Nucleus accumbens (tissue), 56 donors: ENCODE measurements at regions not wholly inside any gene's neighbourhood (a gene's known extent, or its start where the extent isn't known, plus 50 kb on each side); places are given as distances from the start of the nearest gene placed in this dataset.
"Not testable (repeated sequence)": the region's sequence is repeated elsewhere in the genome, so short reads cannot be mapped to it uniquely, and the experiment has no call there.

Source experiments
- DNase-seq, 56 donors: peaks; one replicate each; lab custom pipeline; 2025; lab: John Stamatoyannopoulos, UW

GRCh38 chr5:67792891-67793290 is 422.7 kb upstream of the PIK3R1 start:
- no peak for DNase-seq

DNA sequence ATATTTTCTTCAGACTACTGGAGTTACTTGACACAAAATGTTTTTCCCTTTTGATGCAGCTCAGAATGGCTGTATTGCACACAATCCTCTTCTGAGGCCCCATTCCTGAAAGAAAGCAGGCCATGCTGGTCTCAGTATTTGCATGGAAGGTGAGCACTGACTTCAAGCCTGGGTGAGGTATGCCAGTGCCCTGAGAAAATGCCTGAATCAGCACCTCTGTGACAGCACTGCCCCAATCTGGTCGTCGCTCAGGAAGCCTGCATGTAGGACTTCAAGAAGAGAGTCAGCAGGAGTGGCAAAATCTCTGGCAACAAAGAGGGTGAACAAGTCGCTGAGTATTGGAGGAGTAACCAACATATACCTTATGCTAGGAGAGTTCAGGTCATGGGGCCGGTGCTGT is 425.2 kb upstream of the PIK3R1 start:
- no peak for DNase-seq

GRCh38 chr5:67779893-67780623 is 435.5 kb upstream of the PIK3R1 start:
- DNase-seq: not testable (repeated sequence)

DNA sequence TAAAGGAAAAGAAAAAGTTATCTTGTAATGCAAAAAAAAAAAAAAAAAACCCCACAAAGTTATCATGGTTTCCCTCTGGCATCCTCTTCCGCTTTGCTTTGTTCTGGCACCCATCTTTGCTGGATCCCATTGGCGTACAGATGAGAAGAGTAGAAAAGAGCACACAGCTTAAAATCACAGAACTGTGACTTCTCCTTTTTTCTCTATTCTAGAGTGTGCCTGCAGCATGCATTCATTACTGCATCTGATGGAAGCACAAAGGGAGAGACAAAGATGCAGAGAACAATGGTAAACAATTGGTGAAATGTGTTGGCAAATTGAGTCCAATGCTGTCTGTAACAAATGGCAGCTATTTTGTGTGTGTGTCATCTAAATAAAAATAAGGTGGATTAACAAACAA is 440.8 kb upstream of the PIK3R1 start:
- peak in 1 of 56 donors; percentile 23 for DNase-seq

GRCh38 chr5:67774267-67774552 is 441.3 kb upstream of the PIK3R1 start:
- peak in 5 of 56 donors; percentile 2 to 28 (median 7) for DNase-seq

- DNase-seq: peak in 53 of 56 donors; percentile 8 to 86 (median 67)
Measured at GRCh38 chr5:67773411-67774266, 441.9 kb upstream of the PIK3R1 start.

- DNase-seq: no peak
Measured at GRCh38 chr5:67771791-67772190, 443.8 kb upstream of the PIK3R1 start.

DNA sequence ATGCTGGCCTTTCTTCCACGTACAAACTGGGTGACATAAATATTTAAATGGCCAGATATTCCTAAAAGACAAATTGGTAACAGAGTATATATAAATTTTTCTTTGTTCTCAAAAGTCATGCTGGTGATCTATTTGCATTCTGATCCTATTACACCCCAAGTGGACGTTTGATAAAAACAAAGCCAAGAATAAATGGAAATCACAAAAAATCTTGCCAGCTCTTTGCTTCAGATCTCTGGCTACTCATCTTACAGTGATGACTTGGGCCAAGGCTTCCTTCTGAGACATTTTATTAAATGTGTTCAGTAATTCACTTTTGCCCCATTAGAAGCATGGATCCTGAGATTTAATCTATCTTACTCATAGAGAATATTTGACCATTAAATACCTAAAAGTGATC is 444.3 kb upstream of the PIK3R1 start:
- no peak for DNase-seq

DNA sequence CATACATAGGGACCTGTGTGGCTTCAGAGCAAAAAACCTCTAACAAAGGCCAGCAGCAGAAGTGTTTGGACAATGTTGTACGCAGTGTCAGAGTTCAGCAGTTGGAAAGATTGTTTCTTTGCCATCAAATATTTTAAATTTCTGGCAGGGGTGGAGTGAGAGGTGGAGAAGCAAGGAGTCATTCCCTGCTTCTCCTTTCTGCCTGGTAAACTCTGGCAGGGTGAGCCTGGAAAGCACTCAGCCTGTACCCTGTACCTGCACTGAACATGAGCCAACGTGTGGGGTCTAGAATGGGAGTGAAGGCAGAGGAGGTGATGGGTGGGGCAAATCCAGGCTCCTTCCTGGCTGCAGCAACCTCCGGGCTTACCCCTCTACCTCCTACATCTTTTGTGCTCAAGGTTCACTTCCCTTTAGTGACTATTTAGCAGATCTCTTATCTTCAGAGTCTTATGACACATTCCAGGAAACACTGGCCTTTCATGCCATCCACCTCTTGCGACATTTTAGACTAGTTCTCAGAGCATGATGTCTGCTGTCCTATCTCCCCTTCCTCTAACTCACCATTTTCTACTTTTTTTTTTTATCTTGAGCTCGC is 445.0 kb upstream of the PIK3R1 start:
- no peak for DNase-seq

GRCh38 chr5:67765697-67766096 is 449.9 kb upstream of the PIK3R1 start:
- DNase-seq: no peak

DNA sequence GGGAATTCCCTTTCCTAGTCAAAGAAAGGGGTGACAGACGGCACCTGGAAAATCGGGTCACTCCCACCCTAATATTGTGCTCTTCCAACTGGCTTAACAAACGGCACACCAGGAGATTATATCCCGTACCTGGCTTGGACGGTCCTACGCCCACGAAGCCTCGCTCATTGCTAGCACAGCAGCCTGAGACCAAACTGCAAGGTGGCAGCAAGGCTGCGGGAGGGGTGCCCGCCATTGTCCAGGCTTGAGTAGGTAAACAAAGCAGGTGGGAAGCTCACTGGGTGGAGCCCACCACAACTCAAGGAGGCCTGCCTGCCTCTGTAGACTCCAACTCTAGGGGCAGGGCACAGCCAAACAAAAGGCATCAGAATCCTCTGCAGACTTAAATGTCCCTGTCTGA is 457.8 kb upstream of the PIK3R1 start:
- DNase-seq: not testable (repeated sequence)

GRCh38 chr5:67752357-67752708 is 463.2 kb upstream of the PIK3R1 start:
- DNase-seq: no peak

DNA sequence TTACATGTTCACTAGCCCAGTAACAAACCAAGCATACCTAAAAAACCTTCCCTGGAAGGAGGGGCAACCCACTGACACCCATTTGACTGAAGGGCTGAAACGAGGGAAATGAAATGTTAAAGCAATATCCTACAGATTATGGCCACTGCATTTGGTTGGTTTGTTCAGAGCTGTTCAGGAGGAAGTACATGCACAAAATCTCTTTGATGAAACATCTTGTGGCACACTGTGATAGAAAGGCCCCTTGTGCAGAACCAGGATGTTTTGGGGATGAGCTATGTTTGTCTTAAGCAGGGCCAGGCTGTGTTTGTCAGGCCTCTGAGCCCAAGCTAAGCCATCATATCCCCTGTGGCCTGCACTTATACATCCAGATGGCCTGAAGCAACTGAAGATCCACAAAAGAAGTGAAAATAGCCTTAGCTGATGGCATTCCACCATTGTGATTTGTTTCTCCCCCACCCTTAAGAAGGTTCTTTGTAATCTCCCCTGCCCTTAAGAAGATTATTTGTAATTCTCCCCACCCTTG is 467.3 kb upstream of the PIK3R1 start:
- no peak for DNase-seq

DNA sequence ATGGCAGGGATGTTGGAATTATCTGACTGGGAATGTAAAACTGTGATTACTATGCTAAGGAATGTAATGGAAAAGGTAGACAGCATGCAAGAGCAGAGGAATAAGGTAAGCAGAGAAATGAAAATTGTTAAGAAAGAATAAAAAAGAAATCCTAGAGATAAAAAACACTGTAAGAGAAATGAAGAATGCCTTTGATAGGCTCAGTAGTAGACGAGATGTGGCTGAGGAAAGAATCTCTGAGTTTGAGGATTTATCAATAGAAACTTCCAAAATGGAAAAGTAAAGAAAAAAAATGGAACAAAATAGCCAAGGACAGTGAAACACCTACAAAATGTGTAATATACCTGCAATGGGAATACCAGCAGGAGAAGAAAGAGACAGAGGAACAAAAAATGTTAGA is 468.5 kb upstream of the PIK3R1 start:
- no peak for DNase-seq

DNA sequence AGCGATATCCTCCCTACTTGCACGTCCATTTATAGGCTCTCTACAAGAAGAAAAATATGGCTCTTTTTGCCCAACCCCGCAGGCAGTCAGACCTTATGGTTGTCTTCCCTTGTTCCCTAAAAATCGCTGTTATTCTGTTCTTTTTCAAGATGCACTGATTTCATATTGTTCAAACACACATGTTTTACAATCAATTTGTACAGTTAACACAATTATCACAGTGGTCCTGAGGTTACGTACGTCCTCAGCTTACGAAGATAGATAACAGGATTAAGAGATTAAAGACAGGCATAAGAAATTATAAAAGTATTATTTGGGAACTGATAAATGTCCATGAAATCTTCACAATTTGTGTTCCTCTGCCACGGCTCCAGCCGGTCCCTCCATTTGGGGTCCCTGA is 468.9 kb upstream of the PIK3R1 start:
- DNase-seq: not testable (repeated sequence)

DNA sequence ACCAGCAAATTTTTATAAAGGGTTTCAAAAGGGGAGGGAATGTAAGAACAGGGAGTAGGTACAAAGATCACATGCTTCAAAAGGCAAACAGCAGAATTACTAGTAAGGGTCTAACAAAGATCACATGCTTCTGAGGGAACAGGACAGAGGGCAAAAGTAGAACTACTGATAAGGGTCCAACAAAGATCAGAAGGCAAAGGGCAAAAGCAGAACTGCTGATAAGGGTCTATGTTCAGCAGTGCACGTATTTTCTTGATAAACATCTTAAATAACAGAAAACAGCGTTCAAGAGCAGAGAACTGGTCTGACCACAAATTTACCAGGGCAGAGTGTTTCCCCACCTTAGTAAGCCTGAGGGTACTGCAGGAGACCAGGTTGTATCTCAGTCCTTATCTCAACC is 469.5 kb upstream of the PIK3R1 start:
- DNase-seq: no peak

- no peak for DNase-seq
Measured at GRCh38 chr5:67732921-67733320, 482.6 kb upstream of the PIK3R1 start.

DNA sequence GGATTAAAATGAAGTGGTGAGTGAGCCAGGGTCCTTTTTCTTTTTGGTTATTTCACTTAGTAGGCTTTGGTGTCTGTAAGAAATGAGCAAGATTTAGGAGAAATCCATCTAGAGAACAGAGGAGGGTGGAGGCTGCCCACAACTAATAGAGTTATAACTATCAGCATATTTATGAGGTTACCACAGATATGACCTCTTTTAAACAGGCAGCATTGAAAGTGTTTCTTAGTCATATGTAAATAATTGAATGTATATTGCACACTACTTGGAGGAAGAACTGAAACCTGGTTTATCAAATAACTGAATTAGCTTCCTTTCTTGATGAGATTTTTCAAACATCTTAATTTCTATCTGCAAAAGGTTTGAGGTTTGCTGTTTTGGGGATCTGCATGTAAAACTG is 483.1 kb upstream of the PIK3R1 start:
- DNase-seq: no peak

DNA sequence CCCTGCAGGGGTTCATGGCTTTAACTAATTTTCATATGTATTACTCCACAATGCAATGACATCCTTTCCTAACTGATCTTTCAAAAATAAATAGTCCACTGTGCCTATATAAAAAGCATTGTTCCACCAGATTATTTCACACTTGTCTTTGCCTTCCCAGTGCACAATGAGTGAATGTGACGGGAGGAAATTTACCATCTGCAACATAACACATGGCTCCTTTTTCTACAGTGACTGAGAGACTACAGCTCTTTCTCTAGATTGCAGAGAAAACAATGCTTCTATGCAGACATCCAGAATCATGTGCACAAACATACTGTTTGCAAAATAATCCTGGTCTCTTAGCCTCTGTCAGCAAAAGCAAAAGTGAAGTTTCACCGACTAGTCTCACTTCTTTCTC is 483.7 kb upstream of the PIK3R1 start:
- DNase-seq: peak in 15 of 56 donors; percentile 0 to 54 (median 23)

DNA sequence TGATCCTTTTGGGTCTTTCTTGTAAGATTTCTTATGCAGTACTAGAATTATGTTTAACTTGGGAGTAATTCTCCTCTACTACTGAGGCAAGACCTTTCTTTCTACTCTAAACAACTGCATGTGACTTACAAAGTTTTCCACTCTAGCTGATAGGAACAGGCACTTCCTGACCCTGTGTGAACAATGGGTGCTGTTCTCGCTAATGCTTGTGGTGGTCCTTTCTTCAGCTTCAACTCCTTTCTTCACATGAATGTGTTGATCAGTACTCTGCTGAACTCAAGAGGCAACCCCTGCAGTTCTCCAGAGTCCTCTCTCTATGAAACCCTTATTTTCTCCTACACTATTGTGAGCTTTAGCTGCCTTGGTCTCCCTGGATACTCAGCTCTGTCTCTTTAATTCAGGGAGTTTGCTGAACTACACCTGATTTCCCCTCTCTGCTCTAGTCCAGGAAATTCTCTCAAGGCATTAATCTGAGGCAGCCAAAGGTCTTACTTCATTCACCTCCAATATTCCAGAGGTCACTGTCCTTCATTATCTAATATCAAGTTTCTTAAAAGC is 484.6 kb upstream of the PIK3R1 start:
- DNase-seq: no peak

- no peak for DNase-seq
Measured at GRCh38 chr5:67728326-67728890, 487.1 kb upstream of the PIK3R1 start.
